ENCODE measurements at regions not wholly inside any gene's neighbourhood (a gene's known extent, or its start where the extent isn't known, plus 50 kb on each side); places are given as distances from the start of the nearest gene placed in this dataset.

DNA sequence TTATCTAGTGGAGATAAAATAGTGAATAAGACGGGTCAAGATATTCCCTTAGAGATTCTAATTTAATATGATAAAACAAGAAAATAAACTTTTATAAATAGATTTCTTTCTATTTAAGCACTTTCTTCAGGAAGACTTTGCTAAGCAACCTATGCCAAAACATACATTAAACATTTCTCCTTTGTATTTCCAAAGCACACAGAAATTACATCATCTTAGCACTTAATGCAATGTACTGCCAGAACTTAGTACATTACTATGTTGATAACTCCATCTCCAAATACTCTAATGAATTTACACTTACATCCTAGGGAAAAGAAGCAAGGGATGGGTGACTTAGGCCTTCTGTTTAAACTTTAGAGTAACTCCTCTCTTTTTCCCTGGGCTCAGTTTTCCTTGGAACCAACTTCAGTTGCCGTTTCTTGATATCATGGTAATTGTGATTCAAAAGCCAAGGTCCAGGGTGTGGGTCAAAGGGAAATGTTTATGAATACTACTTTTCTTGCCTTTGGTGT lies 322.6 kb upstream of the PCDH20 start:
- TF ChIP-seq, protein P1, sequence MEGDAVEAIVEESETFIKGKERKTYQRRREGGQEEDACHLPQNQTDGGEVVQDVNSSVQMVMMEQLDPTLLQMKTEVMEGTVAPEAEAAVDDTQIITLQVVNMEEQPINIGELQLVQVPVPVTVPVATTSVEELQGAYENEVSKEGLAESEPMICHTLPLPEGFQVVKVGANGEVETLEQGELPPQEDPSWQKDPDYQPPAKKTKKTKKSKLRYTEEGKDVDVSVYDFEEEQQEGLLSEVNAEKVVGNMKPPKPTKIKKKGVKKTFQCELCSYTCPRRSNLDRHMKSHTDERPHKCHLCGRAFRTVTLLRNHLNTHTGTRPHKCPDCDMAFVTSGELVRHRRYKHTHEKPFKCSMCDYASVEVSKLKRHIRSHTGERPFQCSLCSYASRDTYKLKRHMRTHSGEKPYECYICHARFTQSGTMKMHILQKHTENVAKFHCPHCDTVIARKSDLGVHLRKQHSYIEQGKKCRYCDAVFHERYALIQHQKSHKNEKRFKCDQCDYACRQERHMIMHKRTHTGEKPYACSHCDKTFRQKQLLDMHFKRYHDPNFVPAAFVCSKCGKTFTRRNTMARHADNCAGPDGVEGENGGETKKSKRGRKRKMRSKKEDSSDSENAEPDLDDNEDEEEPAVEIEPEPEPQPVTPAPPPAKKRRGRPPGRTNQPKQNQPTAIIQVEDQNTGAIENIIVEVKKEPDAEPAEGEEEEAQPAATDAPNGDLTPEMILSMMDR (IDR thresholded peaks at IDR 0.05): no peak
- TF ChIP-seq POLR2A (IDR thresholded peaks at IDR 0.05): no peak
